ENCODE measurements at regions not wholly inside any gene's neighbourhood (a gene's known extent, or its start where the extent isn't known, plus 50 kb on each side); places are given as distances from the start of the nearest gene placed in this dataset.

DNA sequence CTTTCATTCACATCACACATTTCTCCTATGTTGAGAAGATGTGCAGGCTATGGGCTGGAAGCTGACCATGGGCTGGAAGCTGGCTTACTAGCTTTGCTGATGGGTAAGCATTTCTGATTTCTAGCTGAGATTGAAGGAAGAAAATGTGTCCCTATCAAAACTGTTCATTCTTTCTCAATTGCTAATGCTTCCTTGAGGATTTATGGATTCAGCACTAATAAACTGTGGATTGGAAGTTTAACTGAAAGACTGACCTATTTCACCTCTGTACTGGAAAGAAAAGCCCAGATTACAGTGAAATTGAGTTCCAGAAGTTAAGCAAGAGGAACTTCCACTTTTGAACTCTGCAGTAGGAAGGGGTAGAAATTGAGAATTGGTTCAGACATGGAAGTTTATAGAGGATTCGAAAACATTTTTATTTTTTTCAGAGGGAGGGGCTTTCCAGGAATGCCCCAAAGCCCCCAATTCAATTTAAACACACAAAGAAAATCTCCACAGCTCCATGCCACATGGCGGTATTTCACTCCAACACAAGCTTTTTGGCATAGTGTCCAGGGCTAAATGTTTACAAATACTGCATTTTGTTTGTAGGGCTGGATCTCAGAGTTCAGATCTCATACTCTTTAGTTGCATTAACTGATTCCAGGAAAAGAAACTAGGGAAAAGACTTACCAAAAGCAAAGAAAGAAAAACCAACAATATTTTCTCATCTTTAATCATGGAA is 61.2 kb upstream of the ARGLU1 start:
- Histone ChIP-seq H3K23ac (ENCODE audit: low read length in 2 of 2) (no peak overlapping the region), H3K27me3 (ENCODE audit: control insufficient read depth in 1 of 2, insufficient read depth in 1 of 2, low read length in 2 of 2) (peaks cover 3 to 36% of the 10 kb centered on the region in 2 experiments), H3K4me2 (ENCODE audit: low read length, poor library complexity, severe bottlenecking) (no peak overlapping the region), H2BK15ac (ENCODE audit: low read depth, poor library complexity, severe bottlenecking) (no peak overlapping the region), H3K27ac (ENCODE audit: low read length, poor library complexity, severe bottlenecking) (no peak overlapping the region), H3K36me3 (ENCODE audit: control insufficient read depth in 1 of 2, insufficient read depth in 2 of 2, low read depth in 1 of 2, low read length in 2 of 2) (no peaks in the 10 kb centered on the region), H3K4me3 (ENCODE audit: insufficient read depth in 1 of 2, low read depth in 1 of 2, low read length in 2 of 2) (no peak overlapping the region), H3K9me3 (ENCODE audit: control insufficient read depth, low read length) (no peaks in the 10 kb centered on the region), H3K4me1 (ENCODE audit: control insufficient read depth, insufficient read depth, low read depth, low read length) (no peaks in the 10 kb centered on the region), H3K14ac (ENCODE audit: low read length in 2 of 2) (no peak overlapping the region), H2BK120ac (ENCODE audit: low read depth, low read length) (no peak overlapping the region), H3K4ac (ENCODE audit: low read depth in 1 of 2, low read length in 2 of 2) (no peak overlapping the region), H2BK5ac (ENCODE audit: low read depth, low read length, poor library complexity, severe bottlenecking) (no peak overlapping the region), H2AK5ac (ENCODE audit: low read length, severe bottlenecking) (no peak overlapping the region), H2BK12ac (ENCODE audit: low read length in 2 of 2) (no peak overlapping the region), H3K79me1 (replicated peaks; ENCODE audit: low read length, poor library complexity, severe bottlenecking) (no peaks in the 10 kb centered on the region), H2AFZ (ENCODE audit: low read depth, low read length) (no peak overlapping the region), H3K9ac (ENCODE audit: low read length) (no peak overlapping the region), H4K8ac (ENCODE audit: low read length) (no peak overlapping the region), H4K91ac (ENCODE audit: low read length) (no peak overlapping the region), H3K18ac (ENCODE audit: low read depth in 1 of 2, low read length in 2 of 2) (no peak overlapping the region)
- WGBS, result no CpG with 5 or more reads among the region's 2 CpGs
- peak; percentile 5 for DNase-seq

DNA sequence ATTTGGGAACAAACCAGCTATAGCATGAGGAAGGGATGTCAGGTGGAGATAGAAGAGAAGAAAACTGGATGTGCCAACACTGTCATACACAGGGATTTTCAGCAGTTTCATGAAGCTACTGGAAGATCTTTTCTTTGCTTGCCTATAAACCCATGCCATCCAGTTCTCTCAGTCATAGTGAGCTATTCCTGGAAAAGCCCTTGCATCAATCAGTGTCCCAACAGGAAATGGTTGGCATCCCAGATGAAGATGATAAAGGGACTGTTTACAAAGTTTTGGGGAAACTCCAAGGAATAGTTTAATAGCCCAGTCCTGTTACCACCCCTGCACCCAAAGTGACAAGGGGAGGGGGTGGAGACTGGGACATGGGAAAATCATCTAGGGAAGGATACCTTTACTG is 58.5 kb upstream of the ARGLU1 start:
- no peak for DNase-seq
- H2BK12ac ChIP-seq (ENCODE audit: low read length in 2 of 2), result no peak overlapping the region
- H2BK5ac ChIP-seq (ENCODE audit: low read depth, low read length, poor library complexity, severe bottlenecking), result no peak overlapping the region
- no peaks in the 10 kb centered on the region for H3K36me3 ChIP-seq (ENCODE audit: control insufficient read depth in 1 of 2, insufficient read depth in 2 of 2, low read depth in 1 of 2, low read length in 2 of 2)
- H3K9me3 ChIP-seq (ENCODE audit: control insufficient read depth, low read length), result no peaks in the 10 kb centered on the region
- no peak overlapping the region for H3K27ac ChIP-seq (ENCODE audit: low read length, poor library complexity, severe bottlenecking)
- no peaks in the 10 kb centered on the region for H3K4me1 ChIP-seq (ENCODE audit: control insufficient read depth, insufficient read depth, low read depth, low read length)
- H3K27me3 ChIP-seq (ENCODE audit: control insufficient read depth in 1 of 2, insufficient read depth in 1 of 2, low read length in 2 of 2), result peaks cover 4 to 38% of the 10 kb centered on the region in 2 experiments
- H2BK120ac ChIP-seq (ENCODE audit: low read depth, low read length), result no peak overlapping the region
- no peak overlapping the region for H3K9ac ChIP-seq (ENCODE audit: low read length)
- H2AFZ ChIP-seq (ENCODE audit: low read depth, low read length), result no peak overlapping the region
- H4K91ac ChIP-seq (ENCODE audit: low read length), result no peak overlapping the region
- no peak overlapping the region for H3K14ac ChIP-seq (ENCODE audit: low read length in 2 of 2)
- H2BK15ac ChIP-seq (ENCODE audit: low read depth, poor library complexity, severe bottlenecking), result no peak overlapping the region
- H2AK5ac ChIP-seq (ENCODE audit: low read length, severe bottlenecking), result no peak overlapping the region
- H4K8ac ChIP-seq (ENCODE audit: low read length), result no peak overlapping the region
- H3K23ac ChIP-seq (ENCODE audit: low read length in 2 of 2), result no peak overlapping the region
- no peak overlapping the region for H3K18ac ChIP-seq (ENCODE audit: low read depth in 1 of 2, low read length in 2 of 2)
- H3K4me2 ChIP-seq (ENCODE audit: low read length, poor library complexity, severe bottlenecking), result no peak overlapping the region
- H3K4me3 ChIP-seq (ENCODE audit: insufficient read depth in 1 of 2, low read depth in 1 of 2, low read length in 2 of 2), result no peak overlapping the region
- H3K79me1 ChIP-seq (replicated peaks; ENCODE audit: low read length, poor library complexity, severe bottlenecking), result no peaks in the 10 kb centered on the region
- H3K4ac ChIP-seq (ENCODE audit: low read depth in 1 of 2, low read length in 2 of 2), result no peak overlapping the region

DNA sequence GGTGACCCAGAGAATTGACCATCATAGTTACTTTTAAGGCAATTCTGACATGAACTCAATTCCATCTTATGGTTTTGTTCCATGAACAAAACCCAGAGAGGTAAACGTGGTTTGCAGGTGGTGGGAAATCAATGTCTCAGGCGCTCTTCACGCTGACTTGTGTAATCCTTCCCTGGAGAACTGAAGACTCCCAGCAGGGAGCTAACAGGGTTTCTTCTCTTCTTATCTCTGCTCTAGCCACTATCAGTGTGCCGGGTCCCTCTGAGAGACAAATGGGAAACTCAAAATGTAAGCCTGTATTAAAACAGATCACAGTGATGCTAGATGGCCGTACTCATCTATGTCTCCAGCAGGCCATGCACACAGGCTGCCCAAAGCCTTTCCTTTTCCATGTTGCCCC is 57.6 kb upstream of the ARGLU1 start:
- Histone ChIP-seq H2AK5ac (ENCODE audit: low read length, severe bottlenecking) (no peak overlapping the region), H3K18ac (ENCODE audit: low read depth in 1 of 2, low read length in 2 of 2) (no peak overlapping the region), H3K4me1 (ENCODE audit: control insufficient read depth, insufficient read depth, low read depth, low read length) (no peaks in the 10 kb centered on the region), H4K8ac (ENCODE audit: low read length) (no peak overlapping the region), H3K79me1 (replicated peaks; ENCODE audit: low read length, poor library complexity, severe bottlenecking) (no peaks in the 10 kb centered on the region), H3K9me3 (ENCODE audit: control insufficient read depth, low read length) (no peaks in the 10 kb centered on the region), H2BK5ac (ENCODE audit: low read depth, low read length, poor library complexity, severe bottlenecking) (no peak overlapping the region), H2BK15ac (ENCODE audit: low read depth, poor library complexity, severe bottlenecking) (no peak overlapping the region), H4K91ac (ENCODE audit: low read length) (no peak overlapping the region), H3K23ac (ENCODE audit: low read length in 2 of 2) (no peak overlapping the region), H3K4ac (ENCODE audit: low read depth in 1 of 2, low read length in 2 of 2) (no peak overlapping the region), H3K36me3 (ENCODE audit: control insufficient read depth in 1 of 2, insufficient read depth in 2 of 2, low read depth in 1 of 2, low read length in 2 of 2) (no peaks in the 10 kb centered on the region), H3K4me3 (ENCODE audit: insufficient read depth in 1 of 2, low read depth in 1 of 2, low read length in 2 of 2) (no peak overlapping the region), H2BK12ac (ENCODE audit: low read length in 2 of 2) (no peak overlapping the region), H2AFZ (ENCODE audit: low read depth, low read length) (no peak overlapping the region), H3K27me3 (ENCODE audit: control insufficient read depth in 1 of 2, insufficient read depth in 1 of 2, low read length in 2 of 2) (peaks cover 4 to 38% of the 10 kb centered on the region in 2 experiments), H3K4me2 (ENCODE audit: low read length, poor library complexity, severe bottlenecking) (no peak overlapping the region), H3K14ac (ENCODE audit: low read length in 2 of 2) (no peak overlapping the region), H3K27ac (ENCODE audit: low read length, poor library complexity, severe bottlenecking) (no peak overlapping the region), H2BK120ac (ENCODE audit: low read depth, low read length) (no peak overlapping the region), H3K9ac (ENCODE audit: low read length) (no peak overlapping the region)
- WGBS, result 56% methylated on average over 5 of the region's 5 CpGs
- no peak for DNase-seq

DNA sequence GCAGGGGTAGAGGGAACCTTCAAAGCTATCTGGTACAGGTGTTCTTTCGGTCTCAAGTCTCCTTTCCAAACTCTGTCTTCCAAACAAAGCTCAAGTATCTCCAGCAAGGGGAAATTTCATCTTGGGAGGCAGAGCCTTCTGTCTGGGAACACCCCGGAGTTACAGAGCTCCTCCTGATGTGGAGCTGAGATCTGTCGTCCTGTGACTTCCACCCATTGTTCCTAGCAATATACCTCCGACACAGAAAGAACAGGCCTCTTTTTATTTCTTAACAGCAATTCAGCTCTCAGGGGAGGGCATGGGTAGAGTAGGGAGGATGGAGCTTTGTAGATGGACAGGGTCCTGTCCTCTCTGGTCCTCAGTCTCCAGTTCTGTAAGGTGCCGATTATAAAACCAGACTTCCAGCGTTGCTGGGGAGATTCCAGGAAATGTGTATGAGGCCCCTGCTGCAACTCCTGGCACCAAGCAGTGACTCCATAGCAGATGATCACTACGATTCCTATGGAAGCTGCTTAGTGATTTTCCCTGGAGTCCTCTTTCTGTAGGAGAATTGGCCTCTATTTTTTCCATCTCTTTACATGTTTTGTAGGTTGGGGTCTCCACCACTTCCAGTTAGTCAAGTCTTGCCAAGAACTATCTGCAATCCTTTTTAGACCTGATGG is 56.0 kb upstream of the ARGLU1 start:
- H4K91ac ChIP-seq (ENCODE audit: low read length), result no peak overlapping the region
- peak overlapping the region in 1 of 2 experiments; percentile 6 for H3K4ac ChIP-seq (ENCODE audit: low read depth in 1 of 2, low read length in 2 of 2)
- no peak overlapping the region for H3K4me2 ChIP-seq (ENCODE audit: low read length, poor library complexity, severe bottlenecking)
- H3K27me3 ChIP-seq (ENCODE audit: control insufficient read depth in 1 of 2, insufficient read depth in 1 of 2, low read length in 2 of 2), result peaks cover 4 to 33% of the 10 kb centered on the region in 2 experiments
- no peak overlapping the region for H3K27ac ChIP-seq (ENCODE audit: low read length, poor library complexity, severe bottlenecking)
- no peak overlapping the region for H2BK5ac ChIP-seq (ENCODE audit: low read depth, low read length, poor library complexity, severe bottlenecking)
- H3K14ac ChIP-seq (ENCODE audit: low read length in 2 of 2), result no peak overlapping the region
- DNase-seq, result no peak
- no peaks in the 10 kb centered on the region for H3K79me1 ChIP-seq (replicated peaks; ENCODE audit: low read length, poor library complexity, severe bottlenecking)
- H3K18ac ChIP-seq (ENCODE audit: low read depth in 1 of 2, low read length in 2 of 2), result no peak overlapping the region
- H3K36me3 ChIP-seq (ENCODE audit: control insufficient read depth in 1 of 2, insufficient read depth in 2 of 2, low read depth in 1 of 2, low read length in 2 of 2), result no peaks in the 10 kb centered on the region
- H2BK12ac ChIP-seq (ENCODE audit: low read length in 2 of 2), result no peak overlapping the region
- no peaks in the 10 kb centered on the region for H3K4me1 ChIP-seq (ENCODE audit: control insufficient read depth, insufficient read depth, low read depth, low read length)
- H2BK120ac ChIP-seq (ENCODE audit: low read depth, low read length), result no peak overlapping the region
- no peak overlapping the region for H2AFZ ChIP-seq (ENCODE audit: low read depth, low read length)
- no peak overlapping the region for H3K9ac ChIP-seq (ENCODE audit: low read length)
- H2BK15ac ChIP-seq (ENCODE audit: low read depth, poor library complexity, severe bottlenecking), result no peak overlapping the region
- H3K23ac ChIP-seq (ENCODE audit: low read length in 2 of 2), result no peak overlapping the region
- 94% methylated on average over 6 of the region's 7 CpGs for WGBS
- H3K9me3 ChIP-seq (ENCODE audit: control insufficient read depth, low read length), result no peaks in the 10 kb centered on the region
- no peak overlapping the region for H3K4me3 ChIP-seq (ENCODE audit: insufficient read depth in 1 of 2, low read depth in 1 of 2, low read length in 2 of 2)
- H4K8ac ChIP-seq (ENCODE audit: low read length), result no peak overlapping the region
- no peak overlapping the region for H2AK5ac ChIP-seq (ENCODE audit: low read length, severe bottlenecking)

All from mesenchymal stem cell (in vitro differentiated cells and primary cell).